ENCODE measurements at regions not wholly inside any gene's neighbourhood (a gene's known extent, or its start where the extent isn't known, plus 50 kb on each side); places are given as distances from the start of the nearest gene placed in this dataset.

GRCh38 chr1:221837896-221838295 lies 96.0 kb upstream of the DUSP10 start:
- in situ Hi-C loops (cut with MboI; ENCODE audit: low pct_unique_long_range_greater_than_20kb, low sequenced_read_pairs) = no loop called here
- no peak for DNase-seq

- DNase-seq = no peak
- in situ Hi-C loops (cut with MboI; ENCODE audit: low pct_unique_long_range_greater_than_20kb, low sequenced_read_pairs) = no loop called here
Observed at GRCh38 chr1:221834698-221835513, 93.0 kb upstream of the DUSP10 start.

GRCh38 chr1:221832617-221833016 lies 90.7 kb upstream of the DUSP10 start:
- in situ Hi-C loops (cut with MboI; ENCODE audit: low pct_unique_long_range_greater_than_20kb, low sequenced_read_pairs) = no loop called here

GRCh38 chr1:221832151-221832550 lies 90.3 kb upstream of the DUSP10 start:
- in situ Hi-C loops (cut with MboI; ENCODE audit: low pct_unique_long_range_greater_than_20kb, low sequenced_read_pairs) = no loop called here
- no peak for DNase-seq

More at GRCh38 chr1:221832617-221833016, 90.7 kb upstream of the DUSP10 start:
- no peak for DNase-seq

- no peak for DNase-seq
- in situ Hi-C loops (cut with MboI; ENCODE audit: low pct_unique_long_range_greater_than_20kb, low sequenced_read_pairs) = no loop called here
Observed at GRCh38 chr1:221829327-221830015, 87.6 kb upstream of the DUSP10 start.

GRCh38 chr1:221827307-221827642 lies 85.4 kb upstream of the DUSP10 start:
- DNase-seq = no peak
- in situ Hi-C loops (cut with MboI; ENCODE audit: low pct_unique_long_range_greater_than_20kb, low sequenced_read_pairs) = no loop called here

GRCh38 chr1:221824909-221825308 lies 83.0 kb upstream of the DUSP10 start:
- in situ Hi-C loops (cut with MboI; ENCODE audit: low pct_unique_long_range_greater_than_20kb, low sequenced_read_pairs) = no loop called here

GRCh38 chr1:221824025-221824424 lies 82.1 kb upstream of the DUSP10 start:
- in situ Hi-C loops (cut with MboI; ENCODE audit: low pct_unique_long_range_greater_than_20kb, low sequenced_read_pairs) = no loop called here
- DNase-seq = no peak

More at GRCh38 chr1:221824909-221825308, 83.0 kb upstream of the DUSP10 start:
- no peak for DNase-seq

GRCh38 chr1:221823561-221823960 lies 81.7 kb upstream of the DUSP10 start:
- no peak for DNase-seq
- in situ Hi-C loops (cut with MboI; ENCODE audit: low pct_unique_long_range_greater_than_20kb, low sequenced_read_pairs) = no loop called here

GRCh38 chr1:221823149-221823548 lies 81.3 kb upstream of the DUSP10 start:
- DNase-seq = no peak
- in situ Hi-C loops (cut with MboI; ENCODE audit: low pct_unique_long_range_greater_than_20kb, low sequenced_read_pairs) = no loop called here

GRCh38 chr1:221822591-221822990 lies 80.7 kb upstream of the DUSP10 start:
- in situ Hi-C loops (cut with MboI; ENCODE audit: low pct_unique_long_range_greater_than_20kb, low sequenced_read_pairs) = no loop called here
- DNase-seq = no peak

- in situ Hi-C loops (cut with MboI; ENCODE audit: low pct_unique_long_range_greater_than_20kb, low sequenced_read_pairs) = no loop called here
- no peak for DNase-seq
Observed at GRCh38 chr1:221816899-221817298, 75.0 kb upstream of the DUSP10 start.

GRCh38 chr1:221815660-221816059 lies 73.8 kb upstream of the DUSP10 start:
- in situ Hi-C loops (cut with MboI; ENCODE audit: low pct_unique_long_range_greater_than_20kb, low sequenced_read_pairs) = no loop called here
- no peak for DNase-seq

- in situ Hi-C loops (cut with MboI; ENCODE audit: low pct_unique_long_range_greater_than_20kb, low sequenced_read_pairs) = no loop called here
- DNase-seq = no peak
Observed at GRCh38 chr1:221813887-221814286, 72.0 kb upstream of the DUSP10 start.

GRCh38 chr1:221812905-221813597 lies 71.2 kb upstream of the DUSP10 start:
- in situ Hi-C loops (cut with MboI; ENCODE audit: low pct_unique_long_range_greater_than_20kb, low sequenced_read_pairs) = no loop called here
- no peak for DNase-seq

GRCh38 chr1:221812088-221812752 lies 70.3 kb upstream of the DUSP10 start:
- in situ Hi-C loops (cut with MboI; ENCODE audit: low pct_unique_long_range_greater_than_20kb, low sequenced_read_pairs) = no loop called here
- DNase-seq = no peak

- in situ Hi-C loops (cut with MboI; ENCODE audit: low pct_unique_long_range_greater_than_20kb, low sequenced_read_pairs) = no loop called here
- no peak for DNase-seq
Observed at GRCh38 chr1:221810406-221810805, 68.5 kb upstream of the DUSP10 start.

GRCh38 chr1:221809091-221810029 lies 67.5 kb upstream of the DUSP10 start:
- peak; percentile 20 for DNase-seq

GRCh38 chr1:221806984-221807383 lies 65.1 kb upstream of the DUSP10 start:
- in situ Hi-C loops (cut with MboI; ENCODE audit: low pct_unique_long_range_greater_than_20kb, low sequenced_read_pairs) = no loop called here
- DNase-seq = no peak

More at GRCh38 chr1:221809091-221810029, 67.5 kb upstream of the DUSP10 start:
- in situ Hi-C loops (cut with MboI; ENCODE audit: low pct_unique_long_range_greater_than_20kb, low sequenced_read_pairs) = no loop called here

Measured in KBM-7 (cell line).